ENCODE measurements at regions not wholly inside any gene's neighbourhood (a gene's known extent, or its start where the extent isn't known, plus 50 kb on each side); places are given as distances from the start of the nearest gene placed in this dataset.

GRCh38 chr3:89617706-89618105 is 510.3 kb downstream of the EPHA3 start:
- TF ChIP-seq CTCF (IDR thresholded peaks at IDR 0.05) (no peak), POLR2A (IDR thresholded peaks at IDR 0.05) (no peak)

Measured in Peyer's patch (tissue), 4 donors.